ENCODE measurements at regions not wholly inside any gene's neighbourhood (a gene's known extent, or its start where the extent isn't known, plus 50 kb on each side); places are given as distances from the start of the nearest gene placed in this dataset.

GRCh38 chrX:137695417-137695816 is 129.5 kb downstream of the ZIC3 start:
- no peak for DNase-seq (ENCODE audit: low spot score in 2 of 2)
- Histone ChIP-seq H3K4me1 (no peaks in the 10 kb centered on the region), H3K4me3 (no peak overlapping the region), H3K27ac (no peak overlapping the region), H3K27me3 (no peaks in the 10 kb centered on the region), H3K36me3 (no peaks in the 10 kb centered on the region), H3K9me3 (no peaks in the 10 kb centered on the region)
- TF ChIP-seq, protein P1, sequence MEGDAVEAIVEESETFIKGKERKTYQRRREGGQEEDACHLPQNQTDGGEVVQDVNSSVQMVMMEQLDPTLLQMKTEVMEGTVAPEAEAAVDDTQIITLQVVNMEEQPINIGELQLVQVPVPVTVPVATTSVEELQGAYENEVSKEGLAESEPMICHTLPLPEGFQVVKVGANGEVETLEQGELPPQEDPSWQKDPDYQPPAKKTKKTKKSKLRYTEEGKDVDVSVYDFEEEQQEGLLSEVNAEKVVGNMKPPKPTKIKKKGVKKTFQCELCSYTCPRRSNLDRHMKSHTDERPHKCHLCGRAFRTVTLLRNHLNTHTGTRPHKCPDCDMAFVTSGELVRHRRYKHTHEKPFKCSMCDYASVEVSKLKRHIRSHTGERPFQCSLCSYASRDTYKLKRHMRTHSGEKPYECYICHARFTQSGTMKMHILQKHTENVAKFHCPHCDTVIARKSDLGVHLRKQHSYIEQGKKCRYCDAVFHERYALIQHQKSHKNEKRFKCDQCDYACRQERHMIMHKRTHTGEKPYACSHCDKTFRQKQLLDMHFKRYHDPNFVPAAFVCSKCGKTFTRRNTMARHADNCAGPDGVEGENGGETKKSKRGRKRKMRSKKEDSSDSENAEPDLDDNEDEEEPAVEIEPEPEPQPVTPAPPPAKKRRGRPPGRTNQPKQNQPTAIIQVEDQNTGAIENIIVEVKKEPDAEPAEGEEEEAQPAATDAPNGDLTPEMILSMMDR (IDR thresholded peaks at IDR 0.05) = no peak
- intact Hi-C loops (cut with DNase I) = no loop called here

DNA sequence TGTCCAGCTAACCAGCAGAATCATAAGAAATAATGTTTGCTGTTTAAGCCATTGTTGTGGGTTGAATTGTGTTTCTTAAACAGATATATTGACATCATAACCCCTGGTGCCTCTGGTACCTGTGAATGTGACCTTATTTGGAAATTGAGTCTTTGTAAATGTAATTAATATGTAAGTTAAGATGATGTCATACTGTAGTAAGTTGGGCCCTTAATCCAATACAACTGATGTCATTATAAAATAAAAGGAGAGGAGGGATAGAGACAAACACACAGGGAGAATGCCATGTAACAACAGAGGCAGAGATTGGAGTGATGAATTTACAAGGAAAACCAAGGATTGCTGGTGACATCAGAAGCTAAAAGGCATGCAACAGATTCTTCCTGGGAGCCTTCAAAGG is 141.4 kb downstream of the ZIC3 start:
- Histone ChIP-seq H3K4me1 (no peaks in the 10 kb centered on the region), H3K36me3 (no peaks in the 10 kb centered on the region), H3K9me3 (no peaks in the 10 kb centered on the region), H3K27me3 (no peaks in the 10 kb centered on the region), H3K27ac (no peak overlapping the region), H3K4me3 (no peak overlapping the region)
- no peak for DNase-seq (ENCODE audit: low spot score in 2 of 2)
- intact Hi-C loops (cut with DNase I) = no loop called here
- TF ChIP-seq, protein P1 (IDR thresholded peaks at IDR 0.05) = no peak

- TF ChIP-seq, protein P1 (IDR thresholded peaks at IDR 0.05) = no peak
- Histone ChIP-seq H3K4me1 (no peaks in the 10 kb centered on the region), H3K9me3 (no peaks in the 10 kb centered on the region), H3K36me3 (no peaks in the 10 kb centered on the region), H3K27ac (no peak overlapping the region), H3K4me3 (no peak overlapping the region), H3K27me3 (no peaks in the 10 kb centered on the region)
- no peak for DNase-seq (ENCODE audit: low spot score in 2 of 2)
- intact Hi-C loops (cut with DNase I) = no loop called here
These were observed 176.9 kb downstream of the ZIC3 start for GRCh38 chrX:137742846-137743245.

GRCh38 chrX:137743414-137743813 is 177.5 kb downstream of the ZIC3 start:
- no peak for DNase-seq (ENCODE audit: low spot score in 2 of 2)
- TF ChIP-seq, protein P1 (IDR thresholded peaks at IDR 0.05) = no peak
- Histone ChIP-seq H3K9me3 (no peaks in the 10 kb centered on the region), H3K36me3 (no peaks in the 10 kb centered on the region), H3K4me3 (no peak overlapping the region), H3K4me1 (no peaks in the 10 kb centered on the region), H3K27ac (no peak overlapping the region), H3K27me3 (no peaks in the 10 kb centered on the region)
- intact Hi-C loops (cut with DNase I) = no loop called here

GRCh38 chrX:137746289-137746688 is 180.4 kb downstream of the ZIC3 start:
- no peak overlapping the region for H3K4me3 ChIP-seq
- DNase-seq (ENCODE audit: low spot score in 2 of 2) = no peak
- TF ChIP-seq, protein P1 (IDR thresholded peaks at IDR 0.05) = no peak
- no peak overlapping the region for H3K27ac ChIP-seq
- intact Hi-C loops (cut with DNase I) = no loop called here
- H3K4me1 ChIP-seq = no peaks in the 10 kb centered on the region
- H3K36me3 ChIP-seq = no peaks in the 10 kb centered on the region
- no peaks in the 10 kb centered on the region for H3K9me3 ChIP-seq
- H3K27me3 ChIP-seq = no peaks in the 10 kb centered on the region
